ENCODE measurements at regions not wholly inside any gene's neighbourhood (a gene's known extent, or its start where the extent isn't known, plus 50 kb on each side); places are given as distances from the start of the nearest gene placed in this dataset.

GRCh38 chr5:71914281-71914680, 193.0 kb upstream of the MAP1B start:
- H3K36me3 Mint-ChIP-seq (ENCODE audit: low read depth): no peaks in the 10 kb centered on the region
- DNase-seq: no peak
- peaks cover 22% of the 10 kb centered on the region for H3K27me3 Mint-ChIP-seq (ENCODE audit: insufficient read depth)
- H3K9me3 Mint-ChIP-seq: no peaks in the 10 kb centered on the region; the same call in 1 of the 2 replicates
- no peaks in the 10 kb centered on the region for H3K4me1 Mint-ChIP-seq (ENCODE audit: low read depth)
- H3K4me3 Mint-ChIP-seq: no peak overlapping the region
- H3K27ac Mint-ChIP-seq: no peak overlapping the region
- TF ChIP-seq CTCF (IDR thresholded peaks at IDR 0.05): no peak

GRCh38 chr5:71922584-71923106, 184.6 kb upstream of the MAP1B start:
- H3K4me3 Mint-ChIP-seq: no peak overlapping the region
- 0 out of 2 replicates have a peak, but pooled peaks cover 5% of the 10 kb centered on the region for H3K9me3 Mint-ChIP-seq
- H3K4me1 Mint-ChIP-seq (ENCODE audit: low read depth): peaks cover 31% of the 10 kb centered on the region
- H3K27me3 Mint-ChIP-seq (ENCODE audit: insufficient read depth): peaks cover 4% of the 10 kb centered on the region
- DNase-seq: peak; percentile 71
- no peaks in the 10 kb centered on the region for H3K36me3 Mint-ChIP-seq (ENCODE audit: low read depth)
- H3K27ac Mint-ChIP-seq: no peak overlapping the region
- TF ChIP-seq CTCF (IDR thresholded peaks at IDR 0.05): no peak

- no peak overlapping the region for H3K4me3 Mint-ChIP-seq
- no peaks in the 10 kb centered on the region for H3K36me3 Mint-ChIP-seq (ENCODE audit: low read depth)
- H3K9me3 Mint-ChIP-seq: 0 out of 2 replicates have a peak, but pooled peaks cover 5% of the 10 kb centered on the region
- H3K4me1 Mint-ChIP-seq (ENCODE audit: low read depth): peaks cover 31% of the 10 kb centered on the region
- no peak for DNase-seq
- H3K27ac Mint-ChIP-seq: no peak overlapping the region; the same call in 1 of the 2 replicates
- no peak for TF ChIP-seq CTCF (IDR thresholded peaks at IDR 0.05)
- H3K27me3 Mint-ChIP-seq (ENCODE audit: insufficient read depth): peaks cover 3% of the 10 kb centered on the region
These were observed 183.5 kb upstream of the MAP1B start for GRCh38 chr5:71923755-71924154.

- Mint-ChIP-seq H3K4me1 (ENCODE audit: low read depth) (peaks cover 31% of the 10 kb centered on the region), H3K27ac (no peak overlapping the region), H3K4me3 (no peak overlapping the region), H3K36me3 (ENCODE audit: low read depth) (no peaks in the 10 kb centered on the region), H3K9me3 (0 out of 2 replicates have a peak, but pooled peaks cover 5% of the 10 kb centered on the region), H3K27me3 (ENCODE audit: insufficient read depth) (peaks cover 1% of the 10 kb centered on the region)
- TF ChIP-seq CTCF (IDR thresholded peaks at IDR 0.05): no peak
- DNase-seq: no peak
These were observed 182.9 kb upstream of the MAP1B start for GRCh38 chr5:71924325-71924724.

GRCh38 chr5:71924980-71925379, 182.3 kb upstream of the MAP1B start:
- peaks cover 31% of the 10 kb centered on the region for H3K4me1 Mint-ChIP-seq (ENCODE audit: low read depth)
- TF ChIP-seq CTCF (IDR thresholded peaks at IDR 0.05): no peak
- no peak for DNase-seq
- no peak overlapping the region for H3K4me3 Mint-ChIP-seq
- H3K9me3 Mint-ChIP-seq: 0 out of 2 replicates have a peak, but pooled peaks cover 5% of the 10 kb centered on the region
- H3K36me3 Mint-ChIP-seq (ENCODE audit: low read depth): no peaks in the 10 kb centered on the region
- H3K27me3 Mint-ChIP-seq (ENCODE audit: insufficient read depth): peaks cover 5% of the 10 kb centered on the region
- peak overlapping the region; percentile 40 for H3K27ac Mint-ChIP-seq
